ENCODE measurements at regions not wholly inside any gene's neighbourhood (a gene's known extent, or its start where the extent isn't known, plus 50 kb on each side); places are given as distances from the start of the nearest gene placed in this dataset.

GRCh38 chr22:44592126-44592823 lies 94.2 kb upstream of the RTL6 start:
- peaks cover 61% of the 10 kb centered on the region for H3K27me3 Mint-ChIP-seq
- no peak overlapping the region for H3K4me3 Mint-ChIP-seq
- no peaks in the 10 kb centered on the region for H3K9me3 Mint-ChIP-seq
- no peak for ATAC-seq (replicated peaks; ENCODE audit: extremely low read depth, poor library complexity, severe bottlenecking)
- no peaks in the 10 kb centered on the region for H3K36me3 Mint-ChIP-seq (ENCODE audit: insufficient read depth)
- H3K27ac Mint-ChIP-seq (ENCODE audit: low read depth) = no peak overlapping the region
- no peak for DNase-seq (ENCODE audit: low spot score in 2 of 2)
- no peaks in the 10 kb centered on the region for H3K4me1 Mint-ChIP-seq

DNA sequence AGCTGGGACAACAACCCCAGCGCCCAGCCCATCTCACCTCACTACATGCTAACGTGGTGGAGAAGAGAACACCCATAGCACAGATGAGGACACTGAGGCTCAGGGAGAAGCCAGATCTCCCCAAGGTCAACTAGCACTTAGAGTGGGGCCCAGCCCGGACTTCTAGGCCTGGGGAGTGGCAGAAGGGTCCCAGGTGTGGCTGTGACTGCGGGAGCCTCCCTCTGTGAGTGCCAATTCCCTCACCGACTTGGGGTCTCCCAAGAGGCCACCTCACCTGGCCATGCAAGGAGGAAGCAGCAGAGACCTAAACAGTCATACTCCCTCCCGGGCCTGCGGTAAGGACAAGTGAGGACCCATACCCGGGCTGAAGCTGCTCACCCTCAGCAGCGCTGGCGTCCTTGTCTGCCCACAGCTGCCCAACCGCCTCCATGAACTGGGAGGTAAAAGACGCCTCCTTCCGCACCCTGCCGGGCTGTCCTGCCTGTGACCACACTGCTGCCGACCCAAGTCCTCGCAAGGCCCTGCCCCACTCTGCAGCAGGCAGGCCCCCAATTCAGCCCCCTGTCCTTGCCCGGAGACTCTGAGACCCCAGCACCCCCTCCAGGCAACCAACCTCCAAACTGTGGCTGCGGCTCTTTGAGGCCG lies 93.2 kb upstream of the RTL6 start:
- DNase-seq (ENCODE audit: low spot score in 2 of 2) (no peak), ATAC-seq (replicated peaks; ENCODE audit: extremely low read depth, poor library complexity, severe bottlenecking) (no peak)
- Mint-ChIP-seq H3K36me3 (ENCODE audit: insufficient read depth) (no peaks in the 10 kb centered on the region), H3K9me3 (no peaks in the 10 kb centered on the region), H3K4me3 (no peak overlapping the region), H3K4me1 (peaks cover 2% of the 10 kb centered on the region), H3K27ac (ENCODE audit: low read depth) (no peak overlapping the region), H3K27me3 (peaks cover 61% of the 10 kb centered on the region)

DNA sequence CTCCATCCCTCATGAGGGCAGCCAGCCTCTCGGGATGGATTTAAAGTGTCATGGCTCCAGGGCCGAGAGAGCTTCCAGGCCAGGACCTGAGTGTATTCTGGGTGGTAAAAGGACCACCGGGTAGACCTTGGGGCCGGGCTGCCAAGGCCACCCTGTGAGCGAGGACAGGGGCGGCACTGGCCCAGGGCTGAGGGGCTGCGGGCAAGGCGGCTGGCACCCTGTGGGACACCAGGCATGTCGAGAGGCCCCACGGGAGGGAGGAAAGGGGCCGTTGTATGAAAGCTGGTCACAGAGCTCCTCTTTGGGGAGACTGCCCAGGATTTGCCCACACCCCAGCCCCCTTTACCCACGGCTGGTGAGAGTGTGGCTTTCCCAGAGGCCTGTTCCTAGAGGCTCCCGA lies 92.3 kb upstream of the RTL6 start:
- ATAC-seq (replicated peaks; ENCODE audit: extremely low read depth, poor library complexity, severe bottlenecking) = no peak
- Mint-ChIP-seq H3K4me1 (peaks cover 5% of the 10 kb centered on the region), H3K9me3 (no peaks in the 10 kb centered on the region)

GRCh38 chr22:44589831-44590230 lies 91.8 kb upstream of the RTL6 start:
- Mint-ChIP-seq H3K4me3 (no peak overlapping the region), H3K4me1 (peaks cover 5% of the 10 kb centered on the region), H3K27me3 (peaks cover 61% of the 10 kb centered on the region), H3K27ac (ENCODE audit: low read depth) (no peak overlapping the region), H3K36me3 (ENCODE audit: insufficient read depth) (no peaks in the 10 kb centered on the region), H3K9me3 (no peaks in the 10 kb centered on the region)
- no peak for ATAC-seq (replicated peaks; ENCODE audit: extremely low read depth, poor library complexity, severe bottlenecking)
- no peak for DNase-seq (ENCODE audit: low spot score in 2 of 2)

More for the DNA sequence above, 92.3 kb upstream of the RTL6 start:
- H3K27ac Mint-ChIP-seq (ENCODE audit: low read depth) = no peak overlapping the region
- H3K27me3 Mint-ChIP-seq = peaks cover 61% of the 10 kb centered on the region
- no peaks in the 10 kb centered on the region for H3K36me3 Mint-ChIP-seq (ENCODE audit: insufficient read depth)
- H3K4me3 Mint-ChIP-seq = no peak overlapping the region
- DNase-seq (ENCODE audit: low spot score in 2 of 2) = no peak

- no peak for DNase-seq (ENCODE audit: low spot score in 2 of 2)
- no peak for ATAC-seq (replicated peaks; ENCODE audit: extremely low read depth, poor library complexity, severe bottlenecking)
- no peaks in the 10 kb centered on the region for H3K9me3 Mint-ChIP-seq
- peaks cover 5% of the 10 kb centered on the region for H3K4me1 Mint-ChIP-seq
- no peaks in the 10 kb centered on the region for H3K36me3 Mint-ChIP-seq (ENCODE audit: insufficient read depth)
- H3K27me3 Mint-ChIP-seq = peaks cover 61% of the 10 kb centered on the region
- no peak overlapping the region for H3K4me3 Mint-ChIP-seq
- no peak overlapping the region for H3K27ac Mint-ChIP-seq (ENCODE audit: low read depth)
These were observed 90.3 kb upstream of the RTL6 start for GRCh38 chr22:44588348-44588747.

- Mint-ChIP-seq H3K4me3 (no peak overlapping the region), H3K27me3 (peaks cover 61% of the 10 kb centered on the region), H3K4me1 (peaks cover 5% of the 10 kb centered on the region), H3K27ac (ENCODE audit: low read depth) (no peak overlapping the region), H3K9me3 (no peaks in the 10 kb centered on the region), H3K36me3 (ENCODE audit: insufficient read depth) (no peaks in the 10 kb centered on the region)
- no peak for DNase-seq (ENCODE audit: low spot score in 2 of 2)
- no peak for ATAC-seq (replicated peaks; ENCODE audit: extremely low read depth, poor library complexity, severe bottlenecking)
These were observed 89.8 kb upstream of the RTL6 start for GRCh38 chr22:44587737-44588310.

DNA sequence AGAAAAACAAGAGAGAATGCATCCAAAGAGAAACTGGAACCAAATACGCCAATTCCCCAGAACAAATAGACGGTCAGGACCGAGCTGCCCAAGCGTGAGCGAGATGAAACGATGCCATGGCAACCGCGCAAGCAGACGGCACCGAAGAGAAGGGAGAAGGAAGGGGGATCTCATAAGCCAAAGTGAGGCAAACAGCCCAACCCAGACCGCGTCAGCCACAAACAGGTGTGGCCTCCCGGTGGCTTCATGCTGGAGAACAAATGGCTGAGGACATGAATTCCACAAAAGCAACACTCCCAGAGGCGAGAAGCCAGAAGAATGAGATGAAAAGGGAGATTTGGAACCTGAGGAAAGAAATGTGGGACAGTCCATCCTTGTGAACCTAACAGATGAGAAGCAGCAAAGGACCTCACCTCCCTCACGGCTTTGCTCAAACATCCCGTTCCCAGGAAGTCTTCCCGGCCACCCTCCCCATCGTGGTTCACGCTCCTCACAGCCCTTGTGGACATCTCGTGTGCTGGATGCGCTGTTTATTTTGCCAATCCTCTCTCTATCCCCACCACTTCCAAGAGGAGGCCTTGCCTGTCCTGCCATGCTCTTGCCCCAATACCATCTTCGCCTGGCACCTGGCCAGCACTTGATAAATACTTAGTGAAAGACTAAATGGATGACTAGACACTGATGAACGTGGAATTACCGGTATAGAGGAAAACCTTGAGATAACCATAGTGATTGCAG lies 89.1 kb upstream of the RTL6 start:
- H3K27ac Mint-ChIP-seq (ENCODE audit: low read depth) = no peak overlapping the region
- H3K36me3 Mint-ChIP-seq (ENCODE audit: insufficient read depth) = no peaks in the 10 kb centered on the region
- no peak for ATAC-seq (replicated peaks; ENCODE audit: extremely low read depth, poor library complexity, severe bottlenecking)
- H3K9me3 Mint-ChIP-seq = no peaks in the 10 kb centered on the region
- H3K27me3 Mint-ChIP-seq = peaks cover 66% of the 10 kb centered on the region
- DNase-seq (ENCODE audit: low spot score in 2 of 2) = no peak
- H3K4me1 Mint-ChIP-seq = peaks cover 5% of the 10 kb centered on the region
- H3K4me3 Mint-ChIP-seq = no peak overlapping the region

- H3K27me3 Mint-ChIP-seq = peaks cover 64% of the 10 kb centered on the region
- H3K36me3 Mint-ChIP-seq (ENCODE audit: insufficient read depth) = no peaks in the 10 kb centered on the region
- peaks cover 5% of the 10 kb centered on the region for H3K4me1 Mint-ChIP-seq
- no peaks in the 10 kb centered on the region for H3K9me3 Mint-ChIP-seq
- no peak overlapping the region for H3K4me3 Mint-ChIP-seq
- DNase-seq (ENCODE audit: low spot score in 2 of 2) (no peak), ATAC-seq (replicated peaks; ENCODE audit: extremely low read depth, poor library complexity, severe bottlenecking) (no peak)
- H3K27ac Mint-ChIP-seq (ENCODE audit: low read depth) = no peak overlapping the region
These were observed 88.4 kb upstream of the RTL6 start for GRCh38 chr22:44586351-44586990.

DNA sequence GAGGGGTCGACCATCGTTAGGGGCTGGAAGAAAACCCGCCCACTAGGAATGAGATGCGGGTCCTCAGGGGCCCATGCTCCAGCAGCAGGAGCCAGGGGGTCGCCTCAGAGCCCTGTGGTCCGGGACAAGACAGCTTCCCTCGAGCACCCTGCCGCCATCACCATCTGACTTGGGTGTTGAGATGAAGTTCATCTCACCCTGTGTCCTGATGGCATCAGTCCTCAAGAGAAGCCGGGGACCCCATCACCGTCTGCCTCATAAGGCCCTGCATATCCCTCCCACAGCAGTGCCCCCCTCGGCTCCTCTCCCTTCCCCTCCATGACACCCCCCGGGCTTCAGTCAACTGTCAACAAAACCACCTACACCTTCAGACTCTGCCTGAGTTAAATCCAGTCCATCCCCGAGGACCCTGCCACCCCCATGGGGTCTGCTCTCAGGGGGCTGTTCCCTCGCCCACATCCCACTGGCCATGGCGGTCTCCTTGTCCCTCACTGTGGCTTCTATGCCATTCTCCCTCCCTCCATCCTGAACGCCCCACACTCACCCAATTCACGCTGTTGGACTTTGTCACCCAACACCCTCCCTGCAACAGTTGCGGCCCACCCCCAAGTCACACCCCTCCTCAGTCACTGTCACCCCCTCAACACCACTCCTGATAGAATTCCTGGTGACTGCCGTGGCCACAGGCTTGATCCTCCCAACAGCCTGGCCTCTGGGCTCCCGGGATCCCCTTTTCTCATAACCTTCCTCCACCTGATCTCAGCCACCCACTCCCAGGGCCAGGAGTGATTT lies 87.7 kb upstream of the RTL6 start:
- peak overlapping the region; percentile 50 for H3K27ac Mint-ChIP-seq (ENCODE audit: low read depth)
- no peaks in the 10 kb centered on the region for H3K9me3 Mint-ChIP-seq
- no peak for ATAC-seq (replicated peaks; ENCODE audit: extremely low read depth, poor library complexity, severe bottlenecking)
- H3K4me3 Mint-ChIP-seq = no peak overlapping the region
- no peaks in the 10 kb centered on the region for H3K36me3 Mint-ChIP-seq (ENCODE audit: insufficient read depth)
- DNase-seq (ENCODE audit: low spot score in 2 of 2) = no peak
- H3K4me1 Mint-ChIP-seq = peaks cover 5% of the 10 kb centered on the region
- H3K27me3 Mint-ChIP-seq = peaks cover 63% of the 10 kb centered on the region

GRCh38 chr22:44584256-44584902 lies 86.3 kb upstream of the RTL6 start:
- H3K27ac Mint-ChIP-seq (ENCODE audit: low read depth) = no peak overlapping the region
- peaks cover 5% of the 10 kb centered on the region for H3K4me1 Mint-ChIP-seq
- H3K27me3 Mint-ChIP-seq = peaks cover 64% of the 10 kb centered on the region
- no peaks in the 10 kb centered on the region for H3K9me3 Mint-ChIP-seq
- ATAC-seq (replicated peaks; ENCODE audit: extremely low read depth, poor library complexity, severe bottlenecking) (no peak), DNase-seq (ENCODE audit: low spot score in 2 of 2) (no peak)
- H3K36me3 Mint-ChIP-seq (ENCODE audit: insufficient read depth) = no peaks in the 10 kb centered on the region
- H3K4me3 Mint-ChIP-seq = no peak overlapping the region

GRCh38 chr22:44583854-44584253 lies 85.8 kb upstream of the RTL6 start:
- H3K4me3 Mint-ChIP-seq = no peak overlapping the region
- peaks cover 5% of the 10 kb centered on the region for H3K4me1 Mint-ChIP-seq
- peaks cover 3% of the 10 kb centered on the region for H3K36me3 Mint-ChIP-seq (ENCODE audit: insufficient read depth)
- peaks cover 69% of the 10 kb centered on the region for H3K27me3 Mint-ChIP-seq
- no peak for ATAC-seq (replicated peaks; ENCODE audit: extremely low read depth, poor library complexity, severe bottlenecking)
- no peak overlapping the region for H3K27ac Mint-ChIP-seq (ENCODE audit: low read depth)
- no peak for DNase-seq (ENCODE audit: low spot score in 2 of 2)
- H3K9me3 Mint-ChIP-seq = no peaks in the 10 kb centered on the region
